Endothelial cell (in vitro differentiated cells): ENCODE measurements at regions not wholly inside any gene's neighbourhood (a gene's known extent, or its start where the extent isn't known, plus 50 kb on each side); places are given as distances from the start of the nearest gene placed in this dataset.

Source experiments
- DNase-seq: peaks from one replicate; pipeline ENCODE4 v3.0.0; 2021; ENCODE audit warnings: low spot score
- H3K27ac Mint-ChIP-seq: one replicate; pipeline ENCODE4 v1.8.0; 2021; ENCODE audit warnings: mixed read lengths, inconsistent platforms; ENCODE audit not compliant: unreplicated experiment
- H3K27me3 Mint-ChIP-seq: one replicate; pipeline ENCODE4 v1.8.0; 2021; ENCODE audit warnings: mild to moderate bottlenecking, moderate library complexity, mixed read lengths, inconsistent platforms; ENCODE audit not compliant: unreplicated experiment
- H3K36me3 Mint-ChIP-seq: one replicate; pipeline ENCODE4 v1.8.0; 2021; ENCODE audit warnings: mild to moderate bottlenecking, low read depth, mixed read lengths, inconsistent platforms; ENCODE audit not compliant: unreplicated experiment
- H3K4me1 Mint-ChIP-seq: one replicate; pipeline ENCODE4 v1.8.0; 2021; ENCODE audit warnings: mild to moderate bottlenecking, mixed read lengths, inconsistent platforms; ENCODE audit not compliant: unreplicated experiment
- H3K4me3 Mint-ChIP-seq: one replicate; pipeline ENCODE4 v1.8.0; 2021; ENCODE audit warnings: mild to moderate bottlenecking, mixed read lengths, inconsistent platforms; ENCODE audit not compliant: unreplicated experiment
- H3K9me3 Mint-ChIP-seq: one replicate; pipeline ENCODE4 v1.8.0; 2021; ENCODE audit warnings: mixed read lengths, inconsistent platforms; ENCODE audit not compliant: unreplicated experiment
- CTCF ChIP-seq: fragments of 200-600 bp; sonication (generic); IDR thresholded peaks from one replicate; pipeline ENCODE4 v1.5.0; 2021; ENCODE audit warnings: antibody characterized with exemption; ENCODE audit not compliant: unreplicated experiment

- H3K27ac Mint-ChIP-seq, result no peak overlapping the region
- TF ChIP-seq CTCF, result no peak
- no peaks in the 10 kb centered on the region for H3K36me3 Mint-ChIP-seq
- no peaks in the 10 kb centered on the region for H3K9me3 Mint-ChIP-seq
- no peak overlapping the region for H3K4me3 Mint-ChIP-seq
- DNase-seq, result no peak
- H3K4me1 Mint-ChIP-seq, result peaks cover 3% of the 10 kb centered on the region
- peaks cover 2% of the 10 kb centered on the region for H3K27me3 Mint-ChIP-seq
Measured at GRCh38 chr6:76708641-76709331, 636.3 kb upstream of the IMPG1 start.

GRCh38 chr6:76707630-76708029 is 635.2 kb upstream of the IMPG1 start:
- DNase-seq, result no peak
- Mint-ChIP-seq H3K9me3 (no peaks in the 10 kb centered on the region), H3K27me3 (peaks cover 2% of the 10 kb centered on the region), H3K4me3 (no peak overlapping the region), H3K27ac (no peak overlapping the region), H3K36me3 (no peaks in the 10 kb centered on the region), H3K4me1 (peaks cover 3% of the 10 kb centered on the region)
- TF ChIP-seq CTCF, result no peak

GRCh38 chr6:76706631-76707030 is 634.2 kb upstream of the IMPG1 start:
- no peak for TF ChIP-seq CTCF

GRCh38 chr6:76706086-76706485 is 633.6 kb upstream of the IMPG1 start:
- Mint-ChIP-seq H3K4me1 (peaks cover 3% of the 10 kb centered on the region), H3K27ac (no peak overlapping the region), H3K27me3 (peaks cover 2% of the 10 kb centered on the region), H3K4me3 (no peak overlapping the region), H3K36me3 (no peaks in the 10 kb centered on the region), H3K9me3 (no peaks in the 10 kb centered on the region)
- no peak for TF ChIP-seq CTCF
- DNase-seq, result no peak

More at GRCh38 chr6:76706631-76707030, 634.2 kb upstream of the IMPG1 start:
- no peaks in the 10 kb centered on the region for H3K36me3 Mint-ChIP-seq
- H3K27me3 Mint-ChIP-seq, result peaks cover 2% of the 10 kb centered on the region
- H3K4me1 Mint-ChIP-seq, result peaks cover 3% of the 10 kb centered on the region
- no peak overlapping the region for H3K27ac Mint-ChIP-seq
- H3K4me3 Mint-ChIP-seq, result no peak overlapping the region
- DNase-seq, result no peak
- H3K9me3 Mint-ChIP-seq, result no peaks in the 10 kb centered on the region

- no peaks in the 10 kb centered on the region for H3K36me3 Mint-ChIP-seq
- H3K27ac Mint-ChIP-seq, result no peak overlapping the region
- H3K4me1 Mint-ChIP-seq, result no peaks in the 10 kb centered on the region
- no peak for TF ChIP-seq CTCF
- H3K4me3 Mint-ChIP-seq, result no peak overlapping the region
- DNase-seq, result no peak
- peaks cover 2% of the 10 kb centered on the region for H3K27me3 Mint-ChIP-seq
- H3K9me3 Mint-ChIP-seq, result no peaks in the 10 kb centered on the region
Measured at GRCh38 chr6:76703786-76704185, 631.3 kb upstream of the IMPG1 start.
